ENCODE measurements at regions not wholly inside any gene's neighbourhood (a gene's known extent, or its start where the extent isn't known, plus 50 kb on each side); places are given as distances from the start of the nearest gene placed in this dataset.

DNA sequence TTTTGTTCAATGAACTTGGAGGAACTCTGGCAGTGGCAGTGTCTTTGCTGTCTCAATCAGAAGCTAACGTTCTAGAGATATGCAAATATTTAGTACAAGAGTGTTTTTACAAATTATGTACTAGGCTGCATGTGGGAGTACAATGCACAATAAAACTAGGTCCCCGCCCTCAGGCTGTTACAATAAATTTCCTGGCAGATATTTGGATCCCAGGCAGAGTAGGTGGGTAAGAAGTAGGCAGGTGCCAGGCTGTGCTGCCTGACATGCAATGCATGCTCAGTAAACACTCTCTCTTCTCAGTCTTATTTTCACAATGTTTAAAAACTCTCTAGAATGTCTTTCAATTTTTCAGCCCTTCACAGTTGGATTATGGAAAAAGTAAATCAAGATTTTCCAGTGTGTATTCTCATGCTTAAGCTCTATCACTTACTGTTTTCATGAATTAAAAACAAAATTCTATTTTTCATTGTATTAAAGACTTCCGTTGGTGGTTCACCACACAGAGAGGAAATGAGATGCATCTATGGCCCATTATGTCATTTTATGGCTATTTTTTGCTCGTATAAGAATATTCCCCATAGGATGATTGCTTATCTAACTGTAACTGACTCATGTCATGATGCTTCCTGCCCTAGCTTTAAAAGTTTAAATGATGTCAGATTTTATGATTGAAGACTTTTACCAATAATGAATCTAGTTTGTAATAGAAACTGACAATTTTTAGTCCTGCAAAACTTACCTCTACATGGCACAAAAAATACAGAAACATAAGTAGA, 346.1 kb downstream of the RND3 start:
- Histone ChIP-seq H3K4me3 (ENCODE audit: low read depth, low read length) (no peak overlapping the region), H3K27ac (ENCODE audit: low read depth, low read length) (no peak overlapping the region), H3K9me3 (ENCODE audit: control insufficient read depth, insufficient read depth, low read length) (no peaks in the 10 kb centered on the region), H3K4me1 (ENCODE audit: control insufficient read depth, insufficient read depth, low read length) (no peaks in the 10 kb centered on the region), H3K36me3 (ENCODE audit: control insufficient read depth, insufficient read depth, low read length) (no peaks in the 10 kb centered on the region), H3K27me3 (ENCODE audit: control insufficient read depth, insufficient read depth, low read length) (no peaks in the 10 kb centered on the region)
- DNase-seq (ENCODE audit: low read depth in 4 of 6, low spot score in 6 of 6), result no peak
- WGBS (ENCODE audit: insufficient coverage), result no CpG with 5 or more reads among the region's 4 CpGs

GRCh38 chr2:150140777-150141176, 346.7 kb downstream of the RND3 start:
- WGBS (ENCODE audit: insufficient coverage), result no CpG with 5 or more reads among the region's 1 CpG

GRCh38 chr2:150138587-150138986, 348.9 kb downstream of the RND3 start:
- Histone ChIP-seq H3K27me3 (ENCODE audit: control insufficient read depth, insufficient read depth, low read length) (no peaks in the 10 kb centered on the region), H3K36me3 (ENCODE audit: control insufficient read depth, insufficient read depth, low read length) (no peaks in the 10 kb centered on the region), H3K27ac (ENCODE audit: low read depth, low read length) (no peak overlapping the region), H3K4me3 (ENCODE audit: low read depth, low read length) (no peak overlapping the region), H3K4me1 (ENCODE audit: control insufficient read depth, insufficient read depth, low read length) (no peaks in the 10 kb centered on the region), H3K9me3 (ENCODE audit: control insufficient read depth, insufficient read depth, low read length) (no peaks in the 10 kb centered on the region)
- WGBS (ENCODE audit: insufficient coverage), result 79% methylated on average over 4 of the region's 4 CpGs
- DNase-seq (ENCODE audit: low read depth in 4 of 6, low spot score in 6 of 6), result no peak

More at GRCh38 chr2:150140777-150141176, 346.7 kb downstream of the RND3 start:
- no peaks in the 10 kb centered on the region for H3K4me1 ChIP-seq (ENCODE audit: control insufficient read depth, insufficient read depth, low read length)
- no peak overlapping the region for H3K4me3 ChIP-seq (ENCODE audit: low read depth, low read length)
- H3K36me3 ChIP-seq (ENCODE audit: control insufficient read depth, insufficient read depth, low read length), result no peaks in the 10 kb centered on the region
- H3K27ac ChIP-seq (ENCODE audit: low read depth, low read length), result no peak overlapping the region
- H3K27me3 ChIP-seq (ENCODE audit: control insufficient read depth, insufficient read depth, low read length), result no peaks in the 10 kb centered on the region
- H3K9me3 ChIP-seq (ENCODE audit: control insufficient read depth, insufficient read depth, low read length), result no peaks in the 10 kb centered on the region
- no peak for DNase-seq (ENCODE audit: low read depth in 4 of 6, low spot score in 6 of 6)

GRCh38 chr2:150137338-150138069, 350.0 kb downstream of the RND3 start:
- Histone ChIP-seq H3K4me1 (ENCODE audit: control insufficient read depth, insufficient read depth, low read length) (no peaks in the 10 kb centered on the region), H3K9me3 (ENCODE audit: control insufficient read depth, insufficient read depth, low read length) (no peaks in the 10 kb centered on the region), H3K4me3 (ENCODE audit: low read depth, low read length) (no peak overlapping the region), H3K27me3 (ENCODE audit: control insufficient read depth, insufficient read depth, low read length) (no peaks in the 10 kb centered on the region), H3K27ac (ENCODE audit: low read depth, low read length) (no peak overlapping the region), H3K36me3 (ENCODE audit: control insufficient read depth, insufficient read depth, low read length) (no peaks in the 10 kb centered on the region)
- WGBS (ENCODE audit: insufficient coverage), result 100% methylated on average over 1 of the region's 5 CpGs
- no peak for DNase-seq (ENCODE audit: low read depth in 4 of 6, low spot score in 6 of 6)

DNA sequence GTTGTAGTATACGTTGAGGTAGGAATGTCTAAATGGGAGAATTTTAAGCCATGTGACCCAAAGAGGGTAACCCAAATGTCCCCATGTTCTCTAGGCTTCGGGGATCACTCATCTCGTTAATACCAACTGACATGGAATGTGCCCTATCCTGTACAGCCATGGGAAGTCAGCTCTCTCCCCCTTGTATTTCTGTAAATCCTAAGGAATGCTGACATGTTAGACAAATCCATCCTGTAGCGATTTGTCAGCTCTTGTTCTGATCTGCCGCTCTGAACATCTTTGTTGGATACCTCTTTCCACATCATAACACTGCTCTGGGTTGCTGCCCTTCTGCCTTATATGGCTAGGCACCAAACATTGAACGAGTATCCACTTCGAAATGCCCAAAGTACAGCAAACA, 350.6 kb downstream of the RND3 start:
- 97% methylated on average over 3 of the region's 7 CpGs for WGBS (ENCODE audit: insufficient coverage)
- Histone ChIP-seq H3K27ac (ENCODE audit: low read depth, low read length) (no peak overlapping the region), H3K4me3 (ENCODE audit: low read depth, low read length) (no peak overlapping the region), H3K4me1 (ENCODE audit: control insufficient read depth, insufficient read depth, low read length) (no peaks in the 10 kb centered on the region), H3K9me3 (ENCODE audit: control insufficient read depth, insufficient read depth, low read length) (no peaks in the 10 kb centered on the region), H3K36me3 (ENCODE audit: control insufficient read depth, insufficient read depth, low read length) (no peaks in the 10 kb centered on the region), H3K27me3 (ENCODE audit: control insufficient read depth, insufficient read depth, low read length) (no peaks in the 10 kb centered on the region)
- no peak for DNase-seq (ENCODE audit: low read depth in 4 of 6, low spot score in 6 of 6)

DNA sequence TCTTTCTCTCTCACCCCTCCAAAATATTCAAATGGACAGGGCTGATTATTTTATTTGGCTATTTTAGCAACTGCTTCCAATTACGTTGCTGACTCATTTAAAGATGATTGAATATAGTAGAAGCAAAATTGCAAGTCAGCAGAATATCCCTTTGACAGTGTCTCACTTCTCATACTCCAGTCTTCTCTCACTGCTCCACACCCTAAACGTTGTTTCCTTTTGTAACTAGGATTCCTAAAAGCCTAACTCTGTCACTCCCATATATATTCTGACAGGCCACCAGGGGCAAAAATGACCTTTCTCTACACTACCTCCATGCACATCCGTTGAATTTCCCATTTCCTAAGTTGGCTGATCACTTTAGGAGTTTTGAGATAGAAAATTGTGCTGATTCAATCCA, 351.1 kb downstream of the RND3 start:
- Histone ChIP-seq H3K4me1 (ENCODE audit: control insufficient read depth, insufficient read depth, low read length) (no peaks in the 10 kb centered on the region), H3K27me3 (ENCODE audit: control insufficient read depth, insufficient read depth, low read length) (no peaks in the 10 kb centered on the region), H3K9me3 (ENCODE audit: control insufficient read depth, insufficient read depth, low read length) (no peaks in the 10 kb centered on the region), H3K4me3 (ENCODE audit: low read depth, low read length) (no peak overlapping the region), H3K27ac (ENCODE audit: low read depth, low read length) (no peak overlapping the region), H3K36me3 (ENCODE audit: control insufficient read depth, insufficient read depth, low read length) (no peaks in the 10 kb centered on the region)
- WGBS (ENCODE audit: insufficient coverage), result 90% methylated on average over 1 of the region's 3 CpGs
- no peak for DNase-seq (ENCODE audit: low read depth in 4 of 6, low spot score in 6 of 6)

- no peaks in the 10 kb centered on the region for H3K27me3 ChIP-seq (ENCODE audit: control insufficient read depth, insufficient read depth, low read length)
- no peak overlapping the region for H3K27ac ChIP-seq (ENCODE audit: low read depth, low read length)
- 95% methylated on average over 4 of the region's 7 CpGs for WGBS (ENCODE audit: insufficient coverage)
- no peaks in the 10 kb centered on the region for H3K9me3 ChIP-seq (ENCODE audit: control insufficient read depth, insufficient read depth, low read length)
- H3K4me3 ChIP-seq (ENCODE audit: low read depth, low read length), result no peak overlapping the region
- DNase-seq (ENCODE audit: low read depth in 4 of 6, low spot score in 6 of 6), result no peak
- H3K4me1 ChIP-seq (ENCODE audit: control insufficient read depth, insufficient read depth, low read length), result no peaks in the 10 kb centered on the region
- H3K36me3 ChIP-seq (ENCODE audit: control insufficient read depth, insufficient read depth, low read length), result no peaks in the 10 kb centered on the region
These were observed 352.1 kb downstream of the RND3 start for GRCh38 chr2:150135223-150135883.

DNA sequence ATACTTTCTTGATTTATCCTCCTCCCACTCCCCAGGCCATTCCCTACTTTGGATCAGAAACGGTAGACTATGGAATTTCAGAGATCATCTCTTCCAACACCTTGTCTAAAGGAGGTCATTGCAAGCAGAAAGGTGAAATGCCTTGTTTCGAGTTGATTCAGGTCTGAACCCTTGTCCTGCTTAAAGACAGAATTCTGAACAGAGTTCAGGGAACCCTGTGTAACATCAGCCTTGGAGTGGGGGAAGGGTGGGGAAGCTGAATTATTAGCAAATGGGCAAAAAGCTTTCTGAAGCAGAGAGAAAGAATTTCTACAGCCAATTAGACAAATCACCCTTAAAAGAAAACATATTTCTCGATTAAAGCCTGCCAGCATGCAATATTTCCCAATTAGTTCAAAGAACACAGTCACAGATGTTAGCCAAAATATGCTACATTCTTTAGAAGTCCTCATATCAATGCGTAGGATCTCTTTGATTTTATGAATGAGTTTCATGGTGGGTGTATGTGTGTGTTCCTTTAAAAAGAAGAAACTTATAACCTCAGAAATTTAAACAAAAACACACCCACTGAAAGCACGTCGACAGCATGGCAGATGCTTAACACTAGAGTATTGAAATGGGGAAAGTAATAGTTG, 353.1 kb downstream of the RND3 start:
- no peak overlapping the region for H3K27ac ChIP-seq (ENCODE audit: low read depth, low read length)
- 83% methylated on average over 2 of the region's 6 CpGs for WGBS (ENCODE audit: insufficient coverage)
- H3K4me3 ChIP-seq (ENCODE audit: low read depth, low read length), result no peak overlapping the region
- no peaks in the 10 kb centered on the region for H3K9me3 ChIP-seq (ENCODE audit: control insufficient read depth, insufficient read depth, low read length)
- DNase-seq (ENCODE audit: low read depth in 4 of 6, low spot score in 6 of 6), result no peak
- H3K27me3 ChIP-seq (ENCODE audit: control insufficient read depth, insufficient read depth, low read length), result no peaks in the 10 kb centered on the region
- H3K4me1 ChIP-seq (ENCODE audit: control insufficient read depth, insufficient read depth, low read length), result no peaks in the 10 kb centered on the region
- no peaks in the 10 kb centered on the region for H3K36me3 ChIP-seq (ENCODE audit: control insufficient read depth, insufficient read depth, low read length)

- Histone ChIP-seq H3K9me3 (ENCODE audit: control insufficient read depth, insufficient read depth, low read length) (no peaks in the 10 kb centered on the region), H3K4me1 (ENCODE audit: control insufficient read depth, insufficient read depth, low read length) (no peaks in the 10 kb centered on the region), H3K4me3 (ENCODE audit: low read depth, low read length) (no peak overlapping the region), H3K27ac (ENCODE audit: low read depth, low read length) (no peak overlapping the region), H3K36me3 (ENCODE audit: control insufficient read depth, insufficient read depth, low read length) (no peaks in the 10 kb centered on the region), H3K27me3 (ENCODE audit: control insufficient read depth, insufficient read depth, low read length) (no peaks in the 10 kb centered on the region)
- DNase-seq (ENCODE audit: low read depth in 4 of 6, low spot score in 6 of 6), result no peak
- WGBS (ENCODE audit: insufficient coverage), result 92% methylated on average over 2 of the region's 5 CpGs
These were observed 353.8 kb downstream of the RND3 start for GRCh38 chr2:150133623-150134022.
